ENCODE measurements at regions not wholly inside any gene's neighbourhood (a gene's known extent, or its start where the extent isn't known, plus 50 kb on each side); places are given as distances from the start of the nearest gene placed in this dataset.

- no peak for TF ChIP-seq CTCF (IDR thresholded peaks at IDR 0.05)
- no peak overlapping the region for H3K4me3 ChIP-seq (ENCODE audit: low read depth, low read length)
- no peaks in the 10 kb centered on the region for H3K4me1 ChIP-seq
- no peak overlapping the region for H3K4me2 ChIP-seq (ENCODE audit: low read length)
- H3K9me3 ChIP-seq (ENCODE audit: control insufficient read depth, low read length), result no peaks in the 10 kb centered on the region
- no peak overlapping the region for H2AFZ ChIP-seq
- H3K9ac ChIP-seq, result no peak overlapping the region
- H3K79me2 ChIP-seq, result no peaks in the 10 kb centered on the region
- H3K27ac ChIP-seq, result no peak overlapping the region
- H3K27me3 ChIP-seq (ENCODE audit: control insufficient read depth, insufficient read depth, low read length), result no peaks in the 10 kb centered on the region
- H3K36me3 ChIP-seq (ENCODE audit: control insufficient read depth, insufficient read depth, low read length), result no peaks in the 10 kb centered on the region
Observed at GRCh38 chr3:159057621-159058020, 255.8 kb downstream of the MFSD1 start.

- Histone ChIP-seq H3K36me3 (ENCODE audit: control insufficient read depth, insufficient read depth, low read length) (no peaks in the 10 kb centered on the region), H3K4me1 (no peaks in the 10 kb centered on the region), H3K4me3 (ENCODE audit: low read depth, low read length) (no peak overlapping the region)
Observed at GRCh38 chr3:159058859-159059258, 257.0 kb downstream of the MFSD1 start.

GRCh38 chr3:159059395-159059794 is 257.5 kb downstream of the MFSD1 start:
- H3K4me3 ChIP-seq (ENCODE audit: low read depth, low read length), result no peak overlapping the region
- H3K27me3 ChIP-seq (ENCODE audit: control insufficient read depth, insufficient read depth, low read length), result no peaks in the 10 kb centered on the region
- no peak for TF ChIP-seq CTCF (IDR thresholded peaks at IDR 0.05)
- no peaks in the 10 kb centered on the region for H3K4me1 ChIP-seq
- H2AFZ ChIP-seq, result no peak overlapping the region
- no peaks in the 10 kb centered on the region for H3K9me3 ChIP-seq (ENCODE audit: control insufficient read depth, low read length)
- H3K9ac ChIP-seq, result no peak overlapping the region
- H3K79me2 ChIP-seq, result no peaks in the 10 kb centered on the region
- H3K4me2 ChIP-seq (ENCODE audit: low read length), result no peak overlapping the region
- H3K36me3 ChIP-seq (ENCODE audit: control insufficient read depth, insufficient read depth, low read length), result no peaks in the 10 kb centered on the region
- H3K27ac ChIP-seq, result no peak overlapping the region

More at GRCh38 chr3:159058859-159059258, 257.0 kb downstream of the MFSD1 start:
- no peak overlapping the region for H3K4me2 ChIP-seq (ENCODE audit: low read length)
- H3K9ac ChIP-seq, result no peak overlapping the region
- no peak overlapping the region for H3K27ac ChIP-seq
- H3K9me3 ChIP-seq (ENCODE audit: control insufficient read depth, low read length), result no peaks in the 10 kb centered on the region
- no peaks in the 10 kb centered on the region for H3K27me3 ChIP-seq (ENCODE audit: control insufficient read depth, insufficient read depth, low read length)
- TF ChIP-seq CTCF (IDR thresholded peaks at IDR 0.05), result no peak
- no peak overlapping the region for H2AFZ ChIP-seq
- no peaks in the 10 kb centered on the region for H3K79me2 ChIP-seq

- no peak overlapping the region for H3K9ac ChIP-seq
- H3K36me3 ChIP-seq (ENCODE audit: control insufficient read depth, insufficient read depth, low read length), result no peaks in the 10 kb centered on the region
- no peaks in the 10 kb centered on the region for H3K79me2 ChIP-seq
- H3K27me3 ChIP-seq (ENCODE audit: control insufficient read depth, insufficient read depth, low read length), result no peaks in the 10 kb centered on the region
- H3K4me3 ChIP-seq (ENCODE audit: low read depth, low read length), result no peak overlapping the region
- H2AFZ ChIP-seq, result no peak overlapping the region
- no peak overlapping the region for H3K4me2 ChIP-seq (ENCODE audit: low read length)
- no peaks in the 10 kb centered on the region for H3K9me3 ChIP-seq (ENCODE audit: control insufficient read depth, low read length)
- TF ChIP-seq CTCF (IDR thresholded peaks at IDR 0.05), result no peak
- no peaks in the 10 kb centered on the region for H3K4me1 ChIP-seq
- no peak overlapping the region for H3K27ac ChIP-seq
Observed at GRCh38 chr3:159062734-159063410, 261.0 kb downstream of the MFSD1 start.

- Histone ChIP-seq H3K27ac (no peak within 1 kb of the TSS), H3K9ac (no peak within 1 kb of the TSS), H3K27me3 (ENCODE audit: control insufficient read depth, insufficient read depth, low read length) (no peaks in the 10 kb centered on the region), H3K79me2 (no peaks in the 10 kb centered on the region), H3K9me3 (ENCODE audit: control insufficient read depth, low read length) (no peaks in the 10 kb centered on the region), H3K4me3 (ENCODE audit: low read depth, low read length) (no peak within 1 kb of the TSS), H3K36me3 (ENCODE audit: control insufficient read depth, insufficient read depth, low read length) (no peaks in the 10 kb centered on the region), H2AFZ (no peak within 1 kb of the TSS), H3K4me2 (ENCODE audit: low read length) (no peak within 1 kb of the TSS), H3K4me1 (no peaks in the 10 kb centered on the region)
- no peak for TF ChIP-seq CTCF (IDR thresholded peaks at IDR 0.05)
Observed at GRCh38 chr3:159069091-159069490, 267.2 kb downstream of the MFSD1 start, which contains the start of gene IQCJ. IQCJ (plus strand) TSS chr3:159069319.

Data from parathyroid adenoma (tissue), 2 donors.